A673 (cell line): ENCODE measurements at regions not wholly inside any gene's neighbourhood (a gene's known extent, or its start where the extent isn't known, plus 50 kb on each side); places are given as distances from the start of the nearest gene placed in this dataset.

ENCODE experiments used
- BruUV-seq: library from RNA; stranded (reverse); fragments of 400-500 nt; replicated peaks from 2 replicates; lab custom pipeline; 2021; lab: Mats Ljungman, UMichigan
- CTCF ChIA-PET: fragments of 300-600 bp; sonication (Branson Sonifier 250); formaldehyde crosslinking; loops from one replicate; lab custom pipeline; 2022; ENCODE audit warnings: antibody characterized with exemption; lab: Charles Lee
- POLR2A ChIA-PET: fragments of 300-600 bp; sonication (Branson Sonifier 250); formaldehyde crosslinking; loops from one replicate; lab custom pipeline; 2022; ENCODE audit warnings: antibody characterized with exemption; ENCODE audit not compliant: low non-redundant PET; lab: Charles Lee
- DNase-seq: peaks from one replicate; pipeline ENCODE4 v3.0.0-alpha.2; 2015; ENCODE audit warnings: low spot score
- H3K27ac ChIP-seq: fragments of 200-600 bp; sonication (generic); 2 replicates; pipeline ENCODE4 v1.5.1; 2016; ENCODE audit warnings: mixed run types, low read depth, mild to moderate bottlenecking, mixed read lengths, antibody characterized with exemption, low read length; ENCODE audit not compliant: poor library complexity, severe bottlenecking
- H3K27me3 ChIP-seq: fragments of 200-600 bp; sonication (generic); replicated peaks from 2 replicates; pipeline ENCODE4 v1.6.1; 2017; ENCODE audit warnings: mixed run types, low read depth, mild to moderate bottlenecking, mixed read lengths, antibody characterized with exemption, low read length; ENCODE audit not compliant: insufficient read depth, poor library complexity
- H3K36me3 ChIP-seq: fragments of 200-600 bp; sonication (generic); 2 replicates; pipeline ENCODE4 v1.6.1; 2016; ENCODE audit warnings: mixed run types, mild to moderate bottlenecking, mixed read lengths, antibody characterized with exemption, low read length; ENCODE audit not compliant: insufficient read depth, poor library complexity, severe bottlenecking
- H3K4me1 ChIP-seq: fragments of 200-600 bp; sonication (generic); 2 replicates; pipeline ENCODE4 v1.6.1; 2017; ENCODE audit warnings: mixed run types, mild to moderate bottlenecking, mixed read lengths, antibody characterized with exemption, low read length; ENCODE audit not compliant: insufficient read depth, poor library complexity, severe bottlenecking
- H3K4me3 ChIP-seq: fragments of 200-600 bp; sonication (generic); 2 replicates; pipeline ENCODE4 v1.5.1; 2016; ENCODE audit warnings: low read depth, mixed run types, mild to moderate bottlenecking, mixed read lengths, low read length; ENCODE audit not compliant: poor library complexity, severe bottlenecking
- H3K9me3 ChIP-seq: fragments of 200-600 bp; sonication (generic); 2 replicates; pipeline ENCODE4 v1.6.1; 2016; ENCODE audit warnings: mixed run types, low read depth, mild to moderate bottlenecking, mixed read lengths, antibody characterized with exemption, low read length; ENCODE audit not compliant: poor library complexity, severe bottlenecking
- CTCF ChIP-seq: fragments of 300-800, 200-600 bp; sonication (generic); conservative IDR thresholded peaks from 2 replicates; pipeline ENCODE4 v1.5.1; 2017; ENCODE audit warnings: low read depth, mild to moderate bottlenecking, antibody characterized with exemption, low read length, moderate library complexity, mixed read lengths
- EZH2 ChIP-seq: fragments of 200-600 bp; sonication (generic); IDR thresholded peaks from 2 replicates; pipeline ENCODE4 v1.6.1; 2017; ENCODE audit warnings: borderline replicate concordance, low read depth, mild to moderate bottlenecking, mixed read lengths, antibody characterized with exemption, low read length; ENCODE audit not compliant: poor library complexity, severe bottlenecking
- intact Hi-C: fragments of 100-400 bp; cut with micrococcal nuclease; formaldehyde crosslinking; loops from one replicate; pipeline ENCODE4 v1.10.0; 2022; ENCODE audit not compliant: unreplicated experiment

GRCh38 chr6:169095153-169095552 lies 158.5 kb downstream of the THBS2 start:
- POLR2A ChIA-PET, result no interaction called here
- CTCF ChIA-PET, result no interaction called here
- TF ChIP-seq EZH2 (no peak), CTCF (no peak)
- Histone ChIP-seq H3K9me3 (peaks cover 5% of the 10 kb centered on the region), H3K27ac (no peak overlapping the region), H3K4me1 (no peaks in the 10 kb centered on the region), H3K4me3 (no peak overlapping the region), H3K27me3 (no peaks in the 10 kb centered on the region), H3K36me3 (no peaks in the 10 kb centered on the region)
- intact Hi-C loops, result no loop called here
- BruUV-seq, result no TSS peak
- no peak for DNase-seq

GRCh38 chr6:169094552-169094950 lies 159.1 kb downstream of the THBS2 start:
- no peak for DNase-seq
- CTCF ChIA-PET, result no interaction called here
- no peak overlapping the region for H3K27ac ChIP-seq

GRCh38 chr6:169093770-169094551 lies 159.7 kb downstream of the THBS2 start:
- DNase-seq, result no peak
- ChIA-PET CTCF (no interaction called here), POLR2A (no interaction called here)
- no peaks in the 10 kb centered on the region for H3K27me3 ChIP-seq
- H3K27ac ChIP-seq, result no peak overlapping the region
- TF ChIP-seq EZH2, result no peak
- no peak for TF ChIP-seq CTCF
- no peak overlapping the region for H3K4me3 ChIP-seq
- intact Hi-C loops, result no loop called here
- no TSS peak for BruUV-seq
- peaks cover 5% of the 10 kb centered on the region for H3K9me3 ChIP-seq
- H3K4me1 ChIP-seq, result no peaks in the 10 kb centered on the region
- H3K36me3 ChIP-seq, result no peaks in the 10 kb centered on the region

More at GRCh38 chr6:169094552-169094950, 159.1 kb downstream of the THBS2 start:
- BruUV-seq, result no TSS peak
- Histone ChIP-seq H3K9me3 (peaks cover 5% of the 10 kb centered on the region), H3K36me3 (no peaks in the 10 kb centered on the region), H3K27me3 (no peaks in the 10 kb centered on the region), H3K4me3 (no peak overlapping the region), H3K4me1 (no peaks in the 10 kb centered on the region)
- intact Hi-C loops, result no loop called here
- no peak for TF ChIP-seq CTCF
- no peak for TF ChIP-seq EZH2
- POLR2A ChIA-PET, result no interaction called here
